ENCODE measurements at regions not wholly inside any gene's neighbourhood (a gene's known extent, or its start where the extent isn't known, plus 50 kb on each side); places are given as distances from the start of the nearest gene placed in this dataset.
A peak's percentile ranks its signal among the peaks of the same experiment; 100 is the strongest.

DNA sequence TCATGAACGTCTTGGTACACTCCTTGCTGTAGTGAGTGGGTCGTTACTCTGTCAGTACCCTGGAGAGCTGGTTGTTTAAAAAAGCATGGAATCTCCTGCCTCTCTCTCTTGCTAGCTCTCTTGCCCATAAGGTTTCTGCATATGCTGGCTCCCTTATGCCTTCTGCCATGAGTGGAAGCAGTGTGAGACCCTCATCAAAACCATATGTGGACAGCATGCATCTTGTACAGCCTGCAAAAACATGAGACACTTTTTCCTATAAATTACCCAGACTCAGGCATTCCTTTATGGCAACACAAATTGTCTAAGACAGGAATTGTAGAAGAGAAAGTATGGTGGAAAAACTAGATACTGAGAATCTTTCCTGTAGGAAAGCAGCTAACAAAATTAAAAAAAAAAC lies 516.3 kb downstream of the SLITRK6 start:
- FAIRE-seq: no peak

DNA sequence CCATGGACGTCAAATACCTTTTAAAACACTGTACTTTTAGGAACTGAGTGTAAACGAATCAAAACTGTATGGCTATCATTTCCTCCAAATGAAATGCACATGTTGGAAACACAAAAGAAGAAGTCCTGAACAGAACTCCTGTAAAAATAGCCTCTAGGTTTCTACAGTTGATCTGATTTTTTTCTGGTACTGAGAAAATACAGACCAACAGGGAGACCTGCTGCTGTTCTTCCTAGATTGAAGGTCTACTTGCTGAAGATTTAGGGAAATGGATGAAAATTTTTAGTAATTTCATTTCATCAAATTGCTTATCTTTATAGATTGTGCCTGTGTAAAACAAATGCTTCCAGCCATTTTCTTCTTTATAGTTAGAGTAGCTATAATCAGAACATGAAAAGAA lies 520.4 kb downstream of the SLITRK6 start:
- FAIRE-seq: no peak

DNA sequence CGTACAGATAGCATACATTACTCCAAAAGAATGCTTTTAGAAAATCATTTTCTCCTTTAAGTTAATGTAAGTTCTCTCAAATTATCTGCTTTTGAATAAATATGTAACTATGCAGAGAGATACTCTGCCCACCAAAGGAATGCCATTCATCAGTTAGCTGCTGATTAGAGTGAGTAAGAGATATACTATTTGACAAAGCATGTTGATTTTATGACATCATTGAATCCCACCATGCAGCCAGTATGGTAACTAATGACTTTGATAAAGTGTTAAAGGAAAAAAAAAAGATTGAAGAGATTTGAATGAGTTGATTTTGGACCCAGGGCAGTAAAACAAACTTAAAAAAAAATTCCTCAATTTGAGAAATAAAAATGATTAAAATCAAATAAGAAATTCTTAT lies 521.5 kb downstream of the SLITRK6 start:
- no peak for FAIRE-seq

DNA sequence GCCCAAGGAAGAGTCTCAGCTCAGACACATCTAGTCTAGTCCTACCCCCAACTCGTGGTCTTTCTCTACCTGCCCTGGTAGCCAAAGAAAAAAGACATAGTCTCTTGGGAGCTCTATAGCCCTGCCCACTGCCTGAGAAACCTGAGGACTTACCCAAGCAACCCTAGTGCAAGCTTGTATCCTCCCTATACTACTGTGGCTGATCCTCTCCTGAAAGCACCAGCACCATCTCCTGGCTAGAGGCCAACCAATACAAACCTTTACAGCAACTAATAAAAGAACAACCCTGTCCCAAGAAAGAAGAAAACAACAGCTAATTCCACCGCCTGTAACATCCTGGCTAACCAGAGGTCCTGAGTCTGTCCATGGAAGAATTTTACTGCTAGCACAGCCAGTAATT lies 532.4 kb downstream of the SLITRK6 start:
- FAIRE-seq: no peak

DNA sequence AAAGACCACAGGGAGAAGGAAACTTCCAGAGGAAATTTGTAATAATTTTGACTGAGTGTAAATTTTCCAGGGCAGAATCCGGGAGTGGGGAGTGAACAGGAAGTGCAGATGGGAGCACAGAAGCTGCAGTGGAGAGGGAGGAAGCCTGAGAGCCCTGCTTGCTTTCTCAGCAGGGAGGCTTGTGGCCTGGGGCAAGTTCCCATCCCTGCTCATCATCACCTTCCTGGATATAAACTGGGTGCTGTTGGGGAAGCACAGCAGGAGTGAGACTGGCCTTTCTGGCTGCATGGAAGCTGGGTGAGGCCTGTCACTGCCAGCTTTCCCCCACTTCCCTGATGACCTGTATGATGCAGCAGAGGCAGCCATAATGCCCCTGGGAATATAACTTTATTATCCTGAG lies 532.9 kb downstream of the SLITRK6 start:
- no peak for FAIRE-seq

DNA sequence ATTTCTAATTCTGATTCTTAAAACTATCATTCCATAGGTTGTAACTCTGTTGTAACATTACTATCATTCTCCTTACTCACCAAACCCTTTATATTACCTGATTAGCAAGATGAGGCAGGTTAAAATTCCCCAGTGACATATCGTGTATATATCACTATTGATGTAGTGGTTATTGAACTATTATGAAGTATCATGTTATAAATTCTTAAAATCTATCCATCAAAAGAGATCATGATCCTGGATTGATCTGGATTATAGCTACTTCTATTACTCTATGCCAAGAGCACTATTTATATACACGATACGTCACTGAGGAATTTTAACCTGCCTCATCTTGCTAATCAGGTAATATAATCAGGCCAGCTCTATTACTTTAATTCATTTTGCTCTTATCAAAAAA lies 533.9 kb downstream of the SLITRK6 start:
- no peak for FAIRE-seq

DNA sequence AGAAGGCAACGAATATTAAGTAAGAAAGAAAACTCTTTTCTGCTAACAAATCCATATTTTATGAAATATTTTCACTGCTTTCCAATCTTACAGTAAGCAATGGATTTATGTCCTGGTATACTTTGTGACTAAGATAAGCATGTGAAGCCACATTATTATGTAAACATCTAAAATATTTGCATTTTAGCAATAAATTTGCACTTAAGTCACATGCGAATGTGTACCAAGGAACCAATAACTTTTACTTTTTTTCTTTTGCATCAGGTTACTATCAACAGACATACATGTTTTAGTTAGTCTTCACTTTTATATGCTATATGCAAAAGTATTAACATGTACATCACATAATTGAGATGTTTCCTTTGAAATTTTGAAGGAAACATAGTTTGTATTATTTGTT lies 536.7 kb downstream of the SLITRK6 start:
- no peak for FAIRE-seq

DNA sequence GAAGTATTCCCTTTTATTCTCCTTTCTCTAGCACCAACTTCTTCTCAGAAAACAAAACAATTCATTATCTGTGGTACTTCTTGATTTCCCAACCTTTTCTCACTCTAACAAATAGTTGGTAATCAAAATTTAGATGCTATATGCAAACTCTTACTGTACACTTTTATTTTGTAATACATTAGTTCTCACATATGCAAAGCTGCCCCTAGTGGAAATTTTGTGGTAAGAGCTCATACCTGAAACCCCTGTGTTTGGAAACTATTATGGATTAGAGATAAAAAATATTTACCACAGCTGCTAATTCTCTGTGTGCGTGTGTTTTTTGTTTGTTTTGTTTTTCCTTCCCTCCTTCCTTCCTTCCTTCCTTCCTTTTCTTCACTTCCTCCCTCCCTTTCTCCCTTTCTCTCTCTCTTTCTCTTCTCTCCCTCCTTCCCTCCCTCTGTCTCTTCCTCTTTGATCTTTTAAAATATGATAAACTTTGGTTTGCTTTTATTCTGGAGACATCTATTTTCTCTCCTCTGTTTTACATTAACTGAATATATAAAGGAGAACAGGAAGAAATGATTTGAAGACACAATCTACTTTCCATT lies 537.4 kb downstream of the SLITRK6 start:
- FAIRE-seq: no peak

DNA sequence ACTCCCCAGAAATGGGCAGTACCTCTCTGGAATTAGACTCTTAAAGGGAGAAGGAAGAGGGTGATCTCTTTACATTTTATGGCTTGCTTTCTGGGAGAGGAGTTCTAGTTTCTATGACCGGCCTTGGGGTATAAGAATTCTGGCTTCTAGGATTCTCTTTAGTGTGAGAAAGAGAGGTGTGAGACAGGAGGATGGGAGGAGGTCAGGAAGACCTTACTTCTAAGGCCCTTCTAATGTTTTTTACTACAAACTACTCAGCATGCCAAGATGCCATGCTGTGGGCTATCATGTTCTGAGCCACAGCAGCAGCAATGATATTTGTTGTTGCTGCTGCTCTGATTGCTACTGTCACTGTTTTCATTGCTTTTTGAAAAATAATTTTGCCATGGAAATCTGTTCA lies 538.3 kb downstream of the SLITRK6 start:
- no peak for FAIRE-seq

DNA sequence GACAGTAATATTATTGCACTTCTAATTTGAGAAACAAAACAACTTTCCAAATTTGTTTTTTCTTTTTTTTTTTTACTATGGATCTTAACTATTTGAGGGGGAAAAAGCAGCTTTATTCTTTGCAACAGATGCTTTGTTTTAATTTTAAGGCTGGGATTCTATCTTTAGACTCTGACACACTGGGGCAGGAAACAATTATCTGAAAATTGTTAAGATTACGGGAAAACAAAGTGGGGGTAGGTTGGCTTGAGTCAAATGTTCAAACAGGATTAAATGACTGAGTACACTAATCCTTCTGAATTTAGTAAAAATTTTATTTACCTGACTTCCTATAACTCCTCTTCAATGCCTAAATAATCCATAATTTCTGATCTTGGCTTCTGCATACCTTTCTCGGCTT lies 543.2 kb downstream of the SLITRK6 start:
- FAIRE-seq: no peak

DNA sequence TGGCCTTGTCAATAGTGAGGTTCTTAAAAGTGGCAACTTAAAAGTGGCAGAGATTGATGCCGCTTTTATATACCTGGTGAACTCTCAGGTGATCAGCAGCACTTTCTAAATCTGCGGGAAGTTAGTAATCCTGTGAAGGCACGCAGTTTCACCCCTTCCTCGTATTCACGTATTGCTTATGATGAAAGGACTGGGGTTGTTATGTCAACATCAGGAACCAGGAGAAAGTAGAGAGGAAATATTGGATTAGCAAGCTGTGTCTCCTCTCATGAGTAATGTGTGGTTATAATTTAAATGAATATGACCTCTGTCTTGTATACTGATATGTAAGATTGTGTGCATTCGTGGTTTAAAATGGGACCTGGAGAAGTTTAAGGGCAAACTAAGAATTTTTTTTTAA lies 544.6 kb downstream of the SLITRK6 start:
- FAIRE-seq: no peak

DNA sequence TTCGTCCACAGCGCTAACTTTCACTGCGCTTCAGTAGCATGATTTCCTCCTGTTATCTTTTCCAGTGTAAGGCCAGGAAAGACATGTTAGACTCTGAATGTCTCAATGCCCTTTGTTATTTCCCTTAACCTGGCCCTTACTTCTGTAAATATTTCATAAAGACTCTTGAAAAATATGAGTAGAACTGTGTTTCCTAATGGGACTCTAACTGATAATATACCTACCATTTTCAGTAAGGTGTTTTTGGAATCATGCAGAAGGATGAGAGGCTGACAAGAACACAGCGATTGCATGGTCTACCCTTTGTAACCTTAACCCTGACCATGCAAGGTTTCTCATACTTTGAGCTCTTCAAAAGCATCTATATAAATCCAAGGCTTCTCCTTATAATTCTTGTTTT lies 550.1 kb downstream of the SLITRK6 start:
- no peak for FAIRE-seq

DNA sequence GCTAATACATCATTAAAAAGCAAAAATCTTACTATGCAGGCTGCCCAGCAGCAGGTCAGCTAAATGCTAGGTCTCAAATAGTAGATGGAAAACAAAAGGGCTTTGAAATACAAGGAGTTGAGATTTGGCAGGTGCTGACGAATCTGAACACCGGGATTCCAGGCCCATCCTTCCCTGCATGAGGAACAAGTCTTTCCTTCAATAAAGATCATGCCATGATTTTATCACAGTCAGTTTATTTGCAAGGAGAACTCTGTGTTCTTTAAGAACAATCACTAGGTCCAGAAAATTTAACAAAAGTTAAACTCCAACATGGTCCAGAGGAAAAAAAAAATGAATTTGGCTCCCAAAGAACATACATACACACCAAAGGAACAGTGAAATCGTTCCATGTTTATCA lies 551.4 kb downstream of the SLITRK6 start:
- no peak for FAIRE-seq

DNA sequence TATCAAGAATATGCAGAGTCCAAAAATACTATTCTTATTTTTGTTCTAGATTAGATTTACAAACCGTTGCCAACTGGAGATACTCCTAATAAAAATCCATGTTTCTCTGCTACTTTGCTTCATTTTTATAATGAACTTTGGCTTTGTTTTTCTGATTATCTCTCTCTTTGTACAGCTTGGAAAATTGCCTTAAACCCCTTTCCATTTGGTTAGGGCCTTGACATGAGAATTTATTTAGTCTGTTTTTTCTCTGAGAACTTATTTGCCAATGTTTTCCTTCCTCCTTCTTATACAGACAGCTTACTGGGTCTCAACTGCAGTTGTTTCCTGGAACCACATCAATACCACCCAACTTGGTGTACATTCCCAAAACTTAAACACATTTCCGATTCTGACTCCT lies 555.4 kb downstream of the SLITRK6 start:
- no peak for FAIRE-seq

DNA sequence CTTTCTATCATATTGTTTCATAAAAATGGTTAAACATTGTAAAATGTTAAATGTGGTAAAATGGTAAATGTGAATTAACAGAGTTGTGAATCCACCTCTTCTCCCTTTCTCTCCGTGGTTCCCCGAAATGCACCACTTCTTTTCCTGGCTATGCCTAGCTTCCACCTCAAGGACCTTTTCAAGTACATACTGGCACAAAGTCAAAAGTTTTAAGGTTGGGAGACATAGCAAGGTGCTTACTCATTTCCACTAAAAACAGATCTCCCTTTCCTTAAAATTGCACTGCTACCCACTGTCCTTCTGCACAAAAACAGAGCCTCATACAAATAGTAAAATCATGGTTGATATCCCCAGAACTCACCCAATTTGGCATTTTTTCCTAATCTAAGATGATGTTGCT lies 558.2 kb downstream of the SLITRK6 start:
- FAIRE-seq: no peak

DNA sequence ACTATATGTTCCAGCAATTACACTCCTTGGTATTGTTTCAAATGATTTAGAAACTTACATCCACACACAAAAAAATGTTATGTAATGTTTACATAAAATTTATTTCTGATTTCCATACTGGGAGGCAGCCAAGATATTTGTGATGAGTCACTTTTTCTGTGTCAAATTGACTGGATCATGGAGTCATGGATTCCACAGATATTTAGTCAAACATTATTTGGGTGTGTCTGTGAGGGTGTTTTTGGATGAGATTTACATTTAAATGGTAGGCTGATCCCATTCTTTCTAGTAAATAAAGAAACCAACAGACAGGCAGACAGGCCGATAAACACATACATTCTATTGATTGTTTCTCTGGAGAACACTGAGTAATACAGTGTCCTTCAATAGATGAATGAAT lies 562.8 kb downstream of the SLITRK6 start:
- no peak for FAIRE-seq

DNA sequence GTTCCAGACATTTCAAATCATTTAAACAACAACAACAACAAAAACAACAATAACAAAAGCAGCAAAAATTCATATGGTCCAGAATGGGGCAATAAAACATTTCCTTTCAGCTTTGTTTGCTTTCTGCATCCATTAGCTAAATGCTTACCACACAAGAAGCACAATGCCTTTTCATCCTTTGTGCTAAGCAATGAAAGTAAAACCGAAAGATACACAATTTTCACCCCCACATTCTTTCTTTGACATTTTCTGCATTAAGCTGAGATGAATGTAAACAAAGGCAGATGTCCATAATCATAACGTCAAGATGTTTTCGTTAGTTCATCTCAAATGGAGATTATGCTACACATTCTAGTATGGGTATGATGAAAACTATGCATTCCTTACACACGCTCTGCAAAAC lies 568.5 kb downstream of the SLITRK6 start:
- FAIRE-seq: no peak

DNA sequence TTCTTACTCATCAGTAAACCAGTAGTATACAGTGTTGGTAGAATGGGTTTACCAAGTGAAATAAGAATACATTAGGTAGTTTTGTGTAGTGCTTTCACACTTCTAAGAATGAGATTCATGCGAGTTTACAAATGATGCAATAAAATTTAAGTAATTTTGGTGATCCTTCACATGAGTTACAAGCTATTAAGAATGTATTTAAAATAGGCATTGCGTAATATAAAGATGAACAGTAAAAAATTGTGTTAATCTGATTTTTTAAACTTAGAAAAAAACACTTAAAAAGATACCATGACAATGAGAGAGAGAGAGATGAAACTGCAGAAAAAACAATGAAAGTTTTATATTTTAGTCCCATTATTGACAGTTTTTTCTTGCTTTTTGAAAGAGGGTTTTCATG lies 570.5 kb downstream of the SLITRK6 start:
- FAIRE-seq: no peak

DNA sequence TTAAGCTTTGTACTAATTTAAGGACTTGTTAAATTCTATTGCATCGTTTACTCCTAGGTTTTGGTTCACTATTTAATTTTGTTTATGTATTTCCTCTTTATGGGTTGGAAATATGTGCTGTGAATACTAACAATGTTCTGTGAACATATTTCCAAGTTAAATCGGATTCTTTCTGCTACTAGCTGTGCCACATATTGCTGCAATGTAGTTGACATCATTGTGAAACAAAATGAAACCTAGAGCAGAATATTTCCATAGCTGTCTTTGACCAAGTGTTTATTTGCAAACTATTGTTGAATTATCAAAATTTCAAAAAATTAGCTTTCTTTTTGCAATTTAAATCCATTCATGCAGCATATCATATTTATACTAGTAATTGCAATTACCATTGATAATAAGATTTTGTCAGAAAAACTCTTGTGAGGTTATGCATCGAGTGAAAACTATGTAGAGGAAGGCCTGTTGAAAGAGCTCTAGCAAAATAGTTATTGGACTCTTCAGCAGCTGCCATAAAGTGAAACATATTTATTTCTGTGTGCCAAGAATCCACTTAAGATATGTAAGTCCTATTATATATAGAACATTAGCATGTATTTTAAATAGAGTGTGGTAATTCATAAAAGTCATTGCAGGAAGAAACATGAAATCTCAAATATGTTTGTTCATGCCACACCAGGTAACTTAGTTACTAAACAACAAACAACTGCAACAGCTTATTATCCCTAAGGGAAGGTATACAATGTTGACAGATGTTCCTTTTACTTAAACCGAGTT lies 575.1 kb downstream of the SLITRK6 start:
- no peak for FAIRE-seq

DNA sequence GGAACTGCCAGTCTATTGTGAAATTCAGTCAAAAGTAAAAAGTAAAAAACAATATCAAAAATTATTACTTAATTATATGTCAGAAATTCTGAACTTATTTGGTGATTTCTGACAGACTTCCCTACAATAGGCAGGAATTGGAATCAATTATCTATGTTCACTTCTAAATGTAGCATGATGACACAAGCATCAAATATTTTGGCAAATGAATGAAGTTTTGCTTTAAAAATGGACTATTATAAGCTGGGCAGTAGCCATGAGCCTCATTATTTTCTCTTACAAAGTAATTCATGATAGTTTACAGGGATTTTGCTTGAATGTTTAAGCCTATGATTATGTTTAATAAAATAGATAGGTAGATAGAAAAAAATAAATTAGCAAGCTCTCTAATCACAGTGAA lies 582.6 kb downstream of the SLITRK6 start:
- FAIRE-seq: no peak

DNA sequence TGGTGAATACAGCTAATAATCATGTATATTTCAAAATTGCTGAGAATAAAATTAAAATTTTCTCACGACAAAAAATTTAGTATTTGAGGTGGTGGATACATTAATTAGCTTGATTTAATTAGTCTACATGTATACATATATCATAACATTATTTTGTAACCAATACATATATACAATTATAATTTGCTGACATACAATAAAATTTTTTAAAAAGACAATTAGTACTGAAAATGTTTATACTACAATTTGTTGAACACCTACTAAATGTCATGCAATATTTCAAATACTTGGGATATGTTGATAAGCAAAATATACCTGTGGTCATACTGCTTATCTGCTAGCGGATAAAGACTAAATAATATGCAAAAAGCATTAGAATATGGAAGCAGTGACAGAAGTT lies 586.5 kb downstream of the SLITRK6 start:
- peak; percentile 24 for FAIRE-seq

DNA sequence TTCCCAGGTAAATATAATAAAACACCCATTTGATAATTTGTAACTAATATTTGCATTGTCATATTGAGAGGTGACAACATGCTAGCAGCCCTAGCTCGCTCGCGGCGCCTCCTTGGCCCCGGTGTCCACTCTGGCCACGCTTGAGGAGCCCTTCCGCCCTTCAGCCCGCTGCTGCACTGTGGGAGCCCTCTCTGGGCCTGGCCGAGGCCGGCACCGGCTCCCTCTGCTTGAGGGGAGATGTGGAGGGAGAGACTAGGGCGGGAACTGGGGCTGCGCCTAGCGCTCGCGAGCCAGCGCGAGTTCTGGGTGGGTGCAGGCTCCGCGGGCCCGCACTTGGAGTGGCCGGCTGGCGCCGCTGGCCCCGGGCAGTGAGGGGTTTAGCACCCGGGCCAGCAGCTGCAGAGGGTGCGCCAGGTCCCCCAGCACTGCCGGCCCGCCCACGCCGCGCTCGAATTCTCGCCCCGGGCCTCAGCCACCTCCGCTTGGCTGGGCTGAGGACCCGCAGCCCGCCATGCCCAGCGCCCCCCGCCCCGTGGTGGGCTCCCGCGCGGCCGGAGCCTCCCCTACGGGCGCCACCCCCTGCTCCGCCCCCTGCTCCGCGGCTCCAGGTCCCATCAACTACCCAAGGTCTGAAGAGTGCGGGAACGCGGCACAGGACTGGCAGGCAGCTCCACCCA lies 594.4 kb downstream of the SLITRK6 start:
- FAIRE-seq: no peak

DNA sequence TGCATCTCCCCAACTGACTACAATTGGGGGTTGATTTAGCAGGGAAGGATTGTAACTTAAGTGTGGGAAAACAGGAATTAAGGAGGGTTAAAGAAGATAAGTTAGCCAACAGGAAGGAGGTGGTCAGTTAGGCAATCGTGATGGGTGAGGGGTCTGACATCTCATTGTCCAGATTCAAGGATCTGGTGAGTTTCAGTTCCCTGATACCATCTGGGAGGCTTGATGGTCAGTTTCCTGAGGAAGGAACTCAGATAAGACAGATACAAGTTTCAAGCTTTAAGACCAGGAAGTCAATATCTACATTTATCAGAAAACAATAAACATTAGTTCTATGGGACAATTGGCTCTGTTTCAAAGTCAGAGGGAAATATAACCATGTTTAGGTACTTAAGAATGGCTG lies 601.8 kb downstream of the SLITRK6 start:
- FAIRE-seq: no peak

DNA sequence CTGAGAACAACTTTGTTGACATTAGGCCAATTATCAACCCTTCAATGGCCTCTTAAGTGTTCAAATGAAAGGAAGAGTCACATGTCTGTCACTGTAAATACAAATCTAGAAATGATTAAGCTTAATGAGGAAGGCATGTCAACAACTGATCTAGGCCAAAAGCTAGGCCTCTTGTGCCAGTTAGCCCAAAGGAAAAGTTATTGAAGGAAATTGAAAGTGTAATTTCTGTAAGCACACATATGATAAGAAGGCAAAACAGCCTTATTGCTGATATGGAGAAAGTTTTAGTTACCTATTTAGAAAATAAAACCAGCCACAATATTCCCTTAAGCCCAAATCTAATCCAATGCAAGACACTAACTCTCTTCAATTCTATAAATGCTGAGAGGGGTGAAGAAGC lies 604.7 kb downstream of the SLITRK6 start:
- no peak for FAIRE-seq
